Parathyroid adenoma (tissue), 2 donors: ENCODE measurements at regions not wholly inside any gene's neighbourhood (a gene's known extent, or its start where the extent isn't known, plus 50 kb on each side); places are given as distances from the start of the nearest gene placed in this dataset.

ENCODE experiments used
- H2AFZ ChIP-seq: fragments of 300-600 bp; sonication (generic); one replicate; pipeline ENCODE4 v1.7.0; 2017; ENCODE audit warnings: antibody characterized with exemption, mild to moderate bottlenecking
- H3K27ac ChIP-seq: fragments of 300-600 bp; sonication (generic); one replicate; pipeline ENCODE4 v1.7.0; 2017
- H3K27me3 ChIP-seq: fragments of 300-600 bp; sonication (generic); one replicate; pipeline ENCODE4 v1.7.0; 2017; ENCODE audit warnings: low read length; ENCODE audit not compliant: control insufficient read depth, insufficient read depth
- H3K36me3 ChIP-seq: fragments of 300-600 bp; sonication (generic); one replicate; pipeline ENCODE4 v1.7.0; 2017; ENCODE audit warnings: low read length; ENCODE audit not compliant: control insufficient read depth, insufficient read depth
- H3K4me1 ChIP-seq: fragments of 300-600 bp; sonication (generic); one replicate; pipeline ENCODE4 v1.7.0; 2017; ENCODE audit warnings: control low read depth
- H3K4me2 ChIP-seq: fragments of 300-600 bp; sonication (generic); one replicate; pipeline ENCODE4 v1.7.0; 2017; ENCODE audit warnings: low read length
- H3K4me3 ChIP-seq: fragments of 300-600 bp; sonication (generic); one replicate; pipeline ENCODE4 v1.7.0; 2017; ENCODE audit warnings: low read depth, low read length
- H3K79me2 ChIP-seq: fragments of 300-600 bp; sonication (generic); one replicate; pipeline ENCODE4 v1.7.0; 2017; ENCODE audit warnings: control low read depth
- H3K9ac ChIP-seq: fragments of 300-600 bp; sonication (generic); one replicate; pipeline ENCODE4 v1.7.0; 2017; ENCODE audit warnings: mild to moderate bottlenecking
- H3K9me3 ChIP-seq: fragments of 300-600 bp; sonication (generic); one replicate; pipeline ENCODE4 v1.7.0; 2017; ENCODE audit warnings: low read length; ENCODE audit not compliant: control insufficient read depth
- CTCF ChIP-seq: fragments of 300-600 bp; sonication (generic); IDR thresholded peaks from one replicate; pipeline ENCODE4 v1.7.0; 2017; ENCODE audit warnings: antibody characterized with exemption, mild to moderate bottlenecking
- donor health status: primary hyperparathyroidism.

- Histone ChIP-seq H3K36me3 (no peaks in the 10 kb centered on the region), H3K79me2 (no peaks in the 10 kb centered on the region), H3K27ac (no peak overlapping the region), H3K9me3 (no peaks in the 10 kb centered on the region), H3K4me1 (no peaks in the 10 kb centered on the region), H3K9ac (no peak overlapping the region), H3K4me2 (no peak overlapping the region), H3K4me3 (no peak overlapping the region), H2AFZ (no peak overlapping the region), H3K27me3 (no peaks in the 10 kb centered on the region)
- TF ChIP-seq CTCF = no peak
Observed at GRCh38 chr2:234587341-234588053, 90.6 kb upstream of the ARL4C start.

- Histone ChIP-seq H3K4me1 (no peaks in the 10 kb centered on the region), H3K27ac (no peak overlapping the region), H3K9ac (no peak overlapping the region), H3K4me2 (no peak overlapping the region), H2AFZ (no peak overlapping the region), H3K79me2 (no peaks in the 10 kb centered on the region), H3K27me3 (no peaks in the 10 kb centered on the region), H3K36me3 (no peaks in the 10 kb centered on the region), H3K9me3 (no peaks in the 10 kb centered on the region), H3K4me3 (no peak overlapping the region)
- no peak for TF ChIP-seq CTCF
Observed at GRCh38 chr2:234583331-234583730, 86.5 kb upstream of the ARL4C start.

- Histone ChIP-seq H3K27ac (no peak overlapping the region), H3K79me2 (no peaks in the 10 kb centered on the region), H3K4me3 (no peak overlapping the region), H2AFZ (no peak overlapping the region), H3K9me3 (no peaks in the 10 kb centered on the region), H3K36me3 (no peaks in the 10 kb centered on the region), H3K9ac (no peak overlapping the region), H3K4me2 (no peak overlapping the region), H3K4me1 (no peaks in the 10 kb centered on the region), H3K27me3 (no peaks in the 10 kb centered on the region)
- no peak for TF ChIP-seq CTCF
Observed at GRCh38 chr2:234580686-234581085, 83.8 kb upstream of the ARL4C start.

GRCh38 chr2:234579231-234579962, 82.5 kb upstream of the ARL4C start:
- Histone ChIP-seq H3K36me3 (no peaks in the 10 kb centered on the region), H3K4me3 (no peak overlapping the region), H3K27ac (no peak overlapping the region), H3K4me2 (no peak overlapping the region), H2AFZ (no peak overlapping the region), H3K4me1 (no peaks in the 10 kb centered on the region), H3K9me3 (no peaks in the 10 kb centered on the region), H3K9ac (no peak overlapping the region), H3K27me3 (no peaks in the 10 kb centered on the region), H3K79me2 (no peaks in the 10 kb centered on the region)
- TF ChIP-seq CTCF = no peak

- no peaks in the 10 kb centered on the region for H3K79me2 ChIP-seq
- no peak overlapping the region for H3K4me3 ChIP-seq
- H2AFZ ChIP-seq = no peak overlapping the region
- no peaks in the 10 kb centered on the region for H3K4me1 ChIP-seq
- no peaks in the 10 kb centered on the region for H3K36me3 ChIP-seq
- H3K9me3 ChIP-seq = no peaks in the 10 kb centered on the region
- H3K27ac ChIP-seq = no peak overlapping the region
- no peak overlapping the region for H3K4me2 ChIP-seq
- no peak overlapping the region for H3K9ac ChIP-seq
- no peak for TF ChIP-seq CTCF
- H3K27me3 ChIP-seq = no peaks in the 10 kb centered on the region
Observed at GRCh38 chr2:234578389-234578788, 81.5 kb upstream of the ARL4C start.
